ENCODE measurements at regions not wholly inside any gene's neighbourhood (a gene's known extent, or its start where the extent isn't known, plus 50 kb on each side); places are given as distances from the start of the nearest gene placed in this dataset.

GRCh38 chr9:78778318-78778717, 481.4 kb downstream of the PSAT1 start:
- Histone ChIP-seq H3K36me3 (ENCODE audit: control insufficient read depth, insufficient read depth, low read length) (no peaks in the 10 kb centered on the region), H3K9me3 (ENCODE audit: control insufficient read depth, insufficient read depth, low read length) (no peaks in the 10 kb centered on the region), H3K4me1 (ENCODE audit: control insufficient read depth, insufficient read depth, low read length) (0 out of 2 replicates have a peak, but pooled peaks cover 1% of the 10 kb centered on the region), H3K27me3 (ENCODE audit: control insufficient read depth, insufficient read depth, low read length) (no peaks in the 10 kb centered on the region), H3K27ac (ENCODE audit: low read length) (no peak overlapping the region), H3K4me3 (ENCODE audit: low read length) (no peak overlapping the region)
- WGBS (ENCODE audit: insufficient coverage, insufficient read length): no CpG with 5 or more reads among the region's 3 CpGs
- no peak for DNase-seq (ENCODE audit: low read depth, low spot score)

GRCh38 chr9:78778861-78779374, 482.0 kb downstream of the PSAT1 start:
- no peak overlapping the region for H3K4me3 ChIP-seq (ENCODE audit: low read length)
- no peak for DNase-seq (ENCODE audit: low read depth, low spot score)
- H3K36me3 ChIP-seq (ENCODE audit: control insufficient read depth, insufficient read depth, low read length): no peaks in the 10 kb centered on the region
- no peak overlapping the region for H3K27ac ChIP-seq (ENCODE audit: low read length)
- 100% methylated on average over 1 of the region's 4 CpGs for WGBS (ENCODE audit: insufficient coverage, insufficient read length)
- H3K4me1 ChIP-seq (ENCODE audit: control insufficient read depth, insufficient read depth, low read length): 0 out of 2 replicates have a peak, but pooled peaks cover 1% of the 10 kb centered on the region
- no peaks in the 10 kb centered on the region for H3K27me3 ChIP-seq (ENCODE audit: control insufficient read depth, insufficient read depth, low read length)
- no peaks in the 10 kb centered on the region for H3K9me3 ChIP-seq (ENCODE audit: control insufficient read depth, insufficient read depth, low read length)

GRCh38 chr9:78781681-78782080, 484.8 kb downstream of the PSAT1 start:
- Histone ChIP-seq H3K4me1 (ENCODE audit: control insufficient read depth, insufficient read depth, low read length) (no peaks in the 10 kb centered on the region), H3K4me3 (ENCODE audit: low read length) (no peak overlapping the region), H3K27ac (ENCODE audit: low read length) (no peak overlapping the region), H3K36me3 (ENCODE audit: control insufficient read depth, insufficient read depth, low read length) (no peaks in the 10 kb centered on the region), H3K27me3 (ENCODE audit: control insufficient read depth, insufficient read depth, low read length) (no peaks in the 10 kb centered on the region), H3K9me3 (ENCODE audit: control insufficient read depth, insufficient read depth, low read length) (no peaks in the 10 kb centered on the region)
- no CpG with 5 or more reads among the region's 4 CpGs for WGBS (ENCODE audit: insufficient coverage, insufficient read length)
- no peak for DNase-seq (ENCODE audit: low read depth, low spot score)

GRCh38 chr9:78782234-78782633, 485.3 kb downstream of the PSAT1 start:
- no peak for DNase-seq (ENCODE audit: low read depth, low spot score)
- Histone ChIP-seq H3K9me3 (ENCODE audit: control insufficient read depth, insufficient read depth, low read length) (no peaks in the 10 kb centered on the region), H3K4me1 (ENCODE audit: control insufficient read depth, insufficient read depth, low read length) (no peaks in the 10 kb centered on the region), H3K27me3 (ENCODE audit: control insufficient read depth, insufficient read depth, low read length) (no peaks in the 10 kb centered on the region), H3K4me3 (ENCODE audit: low read length) (no peak overlapping the region), H3K27ac (ENCODE audit: low read length) (no peak overlapping the region), H3K36me3 (ENCODE audit: control insufficient read depth, insufficient read depth, low read length) (no peaks in the 10 kb centered on the region)
- no CpG with 5 or more reads among the region's 3 CpGs for WGBS (ENCODE audit: insufficient coverage, insufficient read length)

- Histone ChIP-seq H3K9me3 (ENCODE audit: control insufficient read depth, insufficient read depth, low read length) (no peaks in the 10 kb centered on the region), H3K27ac (ENCODE audit: low read length) (no peak overlapping the region), H3K27me3 (ENCODE audit: control insufficient read depth, insufficient read depth, low read length) (no peaks in the 10 kb centered on the region), H3K36me3 (ENCODE audit: control insufficient read depth, insufficient read depth, low read length) (no peaks in the 10 kb centered on the region), H3K4me3 (ENCODE audit: low read length) (no peak overlapping the region), H3K4me1 (ENCODE audit: control insufficient read depth, insufficient read depth, low read length) (no peaks in the 10 kb centered on the region)
- no CpG with 5 or more reads among the region's 3 CpGs for WGBS (ENCODE audit: insufficient coverage, insufficient read length)
- DNase-seq (ENCODE audit: low read depth, low spot score): no peak
Observed at GRCh38 chr9:78782858-78783257, 485.9 kb downstream of the PSAT1 start.

GRCh38 chr9:78783743-78784142, 486.8 kb downstream of the PSAT1 start:
- H3K27me3 ChIP-seq (ENCODE audit: control insufficient read depth, insufficient read depth, low read length): no peaks in the 10 kb centered on the region
- no peaks in the 10 kb centered on the region for H3K9me3 ChIP-seq (ENCODE audit: control insufficient read depth, insufficient read depth, low read length)
- no peaks in the 10 kb centered on the region for H3K4me1 ChIP-seq (ENCODE audit: control insufficient read depth, insufficient read depth, low read length)
- no peak overlapping the region for H3K4me3 ChIP-seq (ENCODE audit: low read length)
- H3K27ac ChIP-seq (ENCODE audit: low read length): no peak overlapping the region
- DNase-seq (ENCODE audit: low read depth, low spot score): no peak
- no peaks in the 10 kb centered on the region for H3K36me3 ChIP-seq (ENCODE audit: control insufficient read depth, insufficient read depth, low read length)

GRCh38 chr9:78786794-78787193, 489.9 kb downstream of the PSAT1 start:
- Histone ChIP-seq H3K27ac (ENCODE audit: low read length) (no peak overlapping the region), H3K4me1 (ENCODE audit: control insufficient read depth, insufficient read depth, low read length) (no peaks in the 10 kb centered on the region), H3K4me3 (ENCODE audit: low read length) (no peak overlapping the region), H3K9me3 (ENCODE audit: control insufficient read depth, insufficient read depth, low read length) (no peaks in the 10 kb centered on the region), H3K36me3 (ENCODE audit: control insufficient read depth, insufficient read depth, low read length) (no peaks in the 10 kb centered on the region), H3K27me3 (ENCODE audit: control insufficient read depth, insufficient read depth, low read length) (no peaks in the 10 kb centered on the region)
- DNase-seq (ENCODE audit: low read depth, low spot score): no peak
- no CpG with 5 or more reads among the region's 3 CpGs for WGBS (ENCODE audit: insufficient coverage, insufficient read length)

- Histone ChIP-seq H3K27me3 (ENCODE audit: control insufficient read depth, insufficient read depth, low read length) (no peaks in the 10 kb centered on the region), H3K36me3 (ENCODE audit: control insufficient read depth, insufficient read depth, low read length) (no peaks in the 10 kb centered on the region), H3K27ac (ENCODE audit: low read length) (no peak overlapping the region), H3K4me3 (ENCODE audit: low read length) (no peak overlapping the region), H3K4me1 (ENCODE audit: control insufficient read depth, insufficient read depth, low read length) (no peaks in the 10 kb centered on the region), H3K9me3 (ENCODE audit: control insufficient read depth, insufficient read depth, low read length) (no peaks in the 10 kb centered on the region)
- no peak for DNase-seq (ENCODE audit: low read depth, low spot score)
Observed at GRCh38 chr9:78788101-78788500, 491.2 kb downstream of the PSAT1 start.

GRCh38 chr9:78791779-78792178, 494.9 kb downstream of the PSAT1 start:
- Histone ChIP-seq H3K36me3 (ENCODE audit: control insufficient read depth, insufficient read depth, low read length) (no peaks in the 10 kb centered on the region), H3K4me3 (ENCODE audit: low read length) (no peak overlapping the region), H3K27me3 (ENCODE audit: control insufficient read depth, insufficient read depth, low read length) (no peaks in the 10 kb centered on the region), H3K4me1 (ENCODE audit: control insufficient read depth, insufficient read depth, low read length) (no peaks in the 10 kb centered on the region), H3K9me3 (ENCODE audit: control insufficient read depth, insufficient read depth, low read length) (no peaks in the 10 kb centered on the region), H3K27ac (ENCODE audit: low read length) (no peak overlapping the region)
- no peak for DNase-seq (ENCODE audit: low read depth, low spot score)
- WGBS (ENCODE audit: insufficient coverage, insufficient read length): no CpG with 5 or more reads among the region's 2 CpGs

GRCh38 chr9:78792745-78793144, 495.8 kb downstream of the PSAT1 start:
- no CpG with 5 or more reads among the region's 3 CpGs for WGBS (ENCODE audit: insufficient coverage, insufficient read length)
- no peaks in the 10 kb centered on the region for H3K9me3 ChIP-seq (ENCODE audit: control insufficient read depth, insufficient read depth, low read length)
- H3K36me3 ChIP-seq (ENCODE audit: control insufficient read depth, insufficient read depth, low read length): no peaks in the 10 kb centered on the region
- no peak for DNase-seq (ENCODE audit: low read depth, low spot score)
- no peak overlapping the region for H3K4me3 ChIP-seq (ENCODE audit: low read length)
- H3K27ac ChIP-seq (ENCODE audit: low read length): no peak overlapping the region
- no peaks in the 10 kb centered on the region for H3K4me1 ChIP-seq (ENCODE audit: control insufficient read depth, insufficient read depth, low read length)
- no peaks in the 10 kb centered on the region for H3K27me3 ChIP-seq (ENCODE audit: control insufficient read depth, insufficient read depth, low read length)

GRCh38 chr9:78805771-78806170, 508.8 kb downstream of the PSAT1 start:
- Histone ChIP-seq H3K4me3 (ENCODE audit: low read length) (no peak overlapping the region), H3K9me3 (ENCODE audit: control insufficient read depth, insufficient read depth, low read length) (no peaks in the 10 kb centered on the region), H3K27ac (ENCODE audit: low read length) (no peak overlapping the region), H3K4me1 (ENCODE audit: control insufficient read depth, insufficient read depth, low read length) (no peaks in the 10 kb centered on the region), H3K27me3 (ENCODE audit: control insufficient read depth, insufficient read depth, low read length) (no peaks in the 10 kb centered on the region), H3K36me3 (ENCODE audit: control insufficient read depth, insufficient read depth, low read length) (no peaks in the 10 kb centered on the region)
- no peak for DNase-seq (ENCODE audit: low read depth, low spot score)
- no CpG with 5 or more reads among the region's 2 CpGs for WGBS (ENCODE audit: insufficient coverage, insufficient read length)

Measured in iPS DF 6.9 (cell line).